GM18907 (cell line): ENCODE measurements at regions not wholly inside any gene's neighbourhood (a gene's known extent, or its start where the extent isn't known, plus 50 kb on each side); places are given as distances from the start of the nearest gene placed in this dataset.

ENCODE experiments used
- ATAC-seq: cut with Tn5 transposase; IDR thresholded peaks from one replicate; pipeline ENCODE4 v1.9.1; 2021; ENCODE audit warnings: mild to moderate bottlenecking, moderate library complexity; ENCODE audit not compliant: unreplicated experiment

- no peak for ATAC-seq
These were observed 126.8 kb upstream of the CPM start for GRCh38 chr12:69059465-69060457.

- ATAC-seq = no peak
These were observed 128.6 kb upstream of the CPM start for GRCh38 chr12:69061574-69061973.

- ATAC-seq = no peak
These were observed 129.8 kb upstream of the CPM start for GRCh38 chr12:69062621-69063237.

- ATAC-seq = no peak
These were observed 131.9 kb upstream of the CPM start for GRCh38 chr12:69064734-69065443.

DNA sequence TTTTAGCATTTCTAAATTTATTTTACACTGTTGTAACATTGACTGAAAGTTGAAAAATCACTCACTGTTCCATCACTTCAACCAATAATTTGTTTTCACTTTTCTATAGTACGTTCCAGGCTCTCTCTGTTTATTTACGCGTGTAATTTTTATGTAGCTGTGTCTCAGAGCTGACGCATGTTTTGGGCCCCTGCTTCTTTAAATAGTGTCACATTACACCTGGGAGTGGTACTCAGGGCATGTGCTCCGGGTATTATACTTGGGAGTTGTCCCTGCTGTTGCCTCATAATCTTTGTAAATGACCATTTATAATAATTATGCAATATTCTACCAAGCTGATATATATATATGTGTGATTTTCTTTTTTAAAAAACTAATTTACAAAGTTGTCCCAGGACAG lies 132.8 kb upstream of the CPM start:
- ATAC-seq = no peak

DNA sequence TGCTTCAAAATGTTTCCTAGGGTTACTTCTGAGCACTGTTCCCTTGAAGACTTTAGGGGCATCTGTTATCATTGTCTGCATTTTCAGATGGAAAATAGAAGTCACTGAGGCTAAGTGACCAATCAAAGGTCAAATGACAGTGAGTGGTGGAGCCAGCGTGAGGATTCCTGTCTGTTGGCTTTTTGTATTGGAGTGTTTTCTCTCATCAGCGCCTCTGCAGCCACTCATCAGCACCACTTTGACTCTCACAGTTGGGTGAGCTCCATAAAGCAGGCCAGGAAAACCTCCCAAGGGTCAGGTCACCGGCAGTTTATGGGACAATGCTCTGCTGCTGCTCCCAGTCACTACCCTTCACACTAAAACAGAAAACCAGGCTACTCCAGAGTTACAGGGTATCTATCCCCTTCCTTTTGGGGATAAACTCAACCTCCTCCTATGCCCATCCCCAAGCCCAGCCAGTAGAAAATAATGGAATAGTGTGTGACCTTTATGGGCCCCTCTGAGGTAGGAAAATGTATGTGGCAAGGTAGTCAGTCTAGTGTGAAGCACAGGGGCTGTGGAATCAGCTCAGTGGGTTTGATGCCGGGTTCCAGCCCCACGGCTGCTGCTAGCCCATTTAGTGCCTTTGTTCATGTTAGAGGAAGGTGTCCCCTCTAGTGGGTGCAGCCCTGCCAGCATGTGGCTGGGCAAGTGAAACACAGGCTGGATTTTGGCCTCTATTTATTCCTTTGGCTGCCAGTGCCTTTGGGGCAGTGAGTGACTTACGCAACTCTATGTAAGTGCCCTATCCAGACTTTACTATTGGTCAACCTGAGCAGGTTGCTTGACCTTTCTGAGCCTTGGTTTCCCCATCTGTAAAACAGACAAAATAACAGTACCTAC lies 133.8 kb upstream of the CPM start:
- ATAC-seq = no peak

- ATAC-seq = no peak
These were observed 134.7 kb upstream of the CPM start for GRCh38 chr12:69067713-69068112.

DNA sequence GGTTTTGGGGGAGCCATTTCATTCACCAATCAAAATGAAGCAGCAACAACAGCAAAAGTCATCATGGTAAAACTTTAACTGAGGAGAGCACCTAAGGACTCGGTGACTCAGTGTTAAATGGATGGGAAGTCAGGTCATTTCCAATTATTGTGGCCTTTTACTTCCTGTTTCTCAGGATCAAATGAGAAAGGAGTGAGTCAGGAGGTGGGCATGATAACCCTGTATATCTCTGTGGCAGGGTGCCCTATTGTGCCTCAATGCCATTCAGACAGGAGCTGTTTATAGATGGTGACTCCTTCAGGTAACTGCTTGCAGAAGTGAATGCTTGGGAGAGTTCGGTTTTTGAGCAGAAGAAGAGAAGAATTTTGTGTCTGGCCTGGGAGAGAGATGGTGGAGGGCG lies 135.5 kb upstream of the CPM start:
- ATAC-seq = no peak

- no peak for ATAC-seq
These were observed 136.5 kb upstream of the CPM start for GRCh38 chr12:69069479-69069878.

DNA sequence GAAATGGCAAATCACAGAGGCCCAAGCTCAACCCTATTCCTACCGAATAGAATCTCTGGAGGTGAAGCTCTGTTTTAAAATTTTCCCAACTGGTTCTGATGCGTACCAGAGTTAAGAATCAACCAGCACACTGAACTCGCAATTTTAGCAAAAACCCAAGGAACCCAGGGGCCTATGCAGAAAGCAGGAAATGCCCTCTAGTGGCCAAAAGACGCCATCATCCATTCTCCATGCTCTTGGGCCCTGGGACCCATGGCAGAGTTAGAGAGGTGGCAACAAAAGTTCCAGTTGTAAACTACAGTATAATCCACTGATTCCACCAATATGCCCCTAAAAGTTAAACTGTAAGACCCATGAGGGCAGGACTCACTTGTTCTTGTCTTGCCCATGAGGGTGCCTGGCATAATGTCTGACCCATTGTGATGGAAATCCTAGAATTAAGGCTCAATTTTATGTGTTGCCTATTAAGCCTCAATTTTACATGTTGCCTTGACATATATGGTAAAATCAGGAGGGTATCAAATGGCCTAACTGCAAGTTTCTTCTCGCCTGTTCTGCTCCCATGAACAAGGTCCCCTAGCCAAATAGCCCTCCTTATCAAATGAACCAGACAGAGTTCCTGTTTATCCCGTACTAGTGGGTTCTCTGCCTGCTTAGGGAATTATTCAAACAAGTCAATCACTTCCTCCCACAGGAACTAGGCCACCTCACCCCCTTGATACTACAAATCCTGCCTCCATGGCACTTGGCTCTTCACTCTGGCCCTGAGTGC lies 137.5 kb upstream of the CPM start:
- peak; percentile 87 for ATAC-seq

DNA sequence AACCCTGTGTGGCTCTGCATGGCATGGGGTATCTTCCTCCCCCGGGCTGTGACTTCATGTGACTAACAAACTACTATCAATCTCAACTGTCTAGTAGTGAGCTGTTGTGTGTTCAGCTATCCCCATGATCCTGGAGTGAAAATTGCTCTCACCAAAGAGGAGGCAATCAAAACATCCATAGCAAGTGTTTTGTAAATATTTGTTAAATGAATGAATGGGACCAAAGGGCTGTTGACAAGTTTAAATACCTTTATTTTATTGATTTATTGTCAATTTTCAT lies 138.1 kb upstream of the CPM start:
- ATAC-seq = no peak

GRCh38 chr12:69073035-69073434 lies 140.1 kb upstream of the CPM start:
- ATAC-seq = no peak

DNA sequence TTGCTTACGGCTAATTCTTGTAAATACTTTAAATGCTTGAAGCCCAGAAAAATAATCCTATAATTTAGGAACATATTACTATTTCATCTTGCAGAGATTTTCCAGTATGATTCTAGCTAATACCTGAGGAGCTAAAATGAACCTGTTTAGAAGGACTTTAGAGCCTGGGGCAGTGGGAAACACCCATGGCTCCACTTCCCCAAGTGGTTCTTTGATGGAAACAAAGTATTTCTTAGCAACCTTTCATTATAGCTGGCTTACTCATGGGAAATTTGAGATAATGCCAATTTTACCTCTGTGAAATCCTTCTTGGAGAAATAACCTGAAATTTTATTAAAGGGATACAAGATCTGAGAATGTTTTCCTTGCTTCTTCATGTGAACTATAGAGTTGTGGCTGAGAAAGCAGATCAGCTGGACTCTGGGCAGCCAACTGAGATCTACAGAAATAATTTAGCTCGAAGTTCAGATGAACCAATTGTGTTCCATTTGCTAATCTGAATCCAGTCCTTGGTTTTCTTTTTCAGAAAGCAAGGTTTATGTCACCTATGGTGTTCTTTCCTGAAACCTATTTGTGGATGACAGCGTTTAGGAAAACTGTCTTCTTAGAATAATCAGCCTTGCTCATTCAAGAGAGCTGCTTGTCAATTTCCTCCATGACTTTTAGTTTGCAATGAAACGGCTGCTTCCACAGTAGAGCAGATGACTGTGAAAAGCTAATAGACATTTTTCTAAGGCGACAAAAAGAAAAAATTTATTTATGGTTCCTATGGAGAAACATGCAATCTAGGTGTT lies 141.8 kb upstream of the CPM start:
- ATAC-seq = no peak

DNA sequence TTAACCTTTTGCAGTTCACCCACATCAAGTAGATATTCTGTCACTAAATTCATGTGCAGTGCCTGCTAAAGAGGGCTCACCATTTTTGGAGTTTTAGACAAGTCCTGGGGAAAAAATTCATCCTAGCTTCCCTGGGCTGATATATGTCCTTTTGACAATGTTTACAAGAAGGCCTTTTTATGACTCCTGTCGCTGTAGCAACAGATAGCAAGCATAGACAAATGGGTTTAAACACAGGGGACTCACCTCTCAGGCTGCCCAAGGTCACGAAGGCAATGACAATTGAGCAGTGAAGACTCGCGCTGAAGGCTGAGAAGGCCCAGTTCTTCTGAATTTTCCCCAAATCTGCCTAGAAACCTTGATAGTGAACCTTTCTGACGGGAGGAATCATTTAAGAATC lies 150.7 kb upstream of the CPM start:
- ATAC-seq = no peak

GRCh38 chr12:69084816-69085378 lies 151.9 kb upstream of the CPM start:
- no peak for ATAC-seq

DNA sequence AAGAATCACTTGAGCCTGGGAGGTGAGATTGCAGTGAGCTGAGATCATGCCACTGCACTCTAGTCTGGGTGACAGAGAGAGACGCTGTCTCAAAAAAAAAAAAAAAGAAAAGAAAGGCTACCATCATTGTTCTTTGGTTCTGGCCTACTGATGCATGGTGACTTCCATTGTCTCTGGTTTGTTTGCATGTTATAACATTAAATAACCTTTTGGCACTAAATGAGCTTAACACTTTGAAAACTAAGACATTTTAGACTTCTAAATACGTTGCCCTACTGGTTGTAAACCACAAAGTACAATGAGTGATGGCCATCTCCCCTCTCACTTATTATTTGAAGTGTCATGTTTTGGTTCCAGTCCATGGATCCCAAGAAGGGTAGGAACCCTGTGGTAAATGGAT lies 152.9 kb upstream of the CPM start:
- ATAC-seq = no peak

- no peak for ATAC-seq
These were observed 151.4 kb upstream of the CPSF6 start for GRCh38 chr12:69087986-69088385.

DNA sequence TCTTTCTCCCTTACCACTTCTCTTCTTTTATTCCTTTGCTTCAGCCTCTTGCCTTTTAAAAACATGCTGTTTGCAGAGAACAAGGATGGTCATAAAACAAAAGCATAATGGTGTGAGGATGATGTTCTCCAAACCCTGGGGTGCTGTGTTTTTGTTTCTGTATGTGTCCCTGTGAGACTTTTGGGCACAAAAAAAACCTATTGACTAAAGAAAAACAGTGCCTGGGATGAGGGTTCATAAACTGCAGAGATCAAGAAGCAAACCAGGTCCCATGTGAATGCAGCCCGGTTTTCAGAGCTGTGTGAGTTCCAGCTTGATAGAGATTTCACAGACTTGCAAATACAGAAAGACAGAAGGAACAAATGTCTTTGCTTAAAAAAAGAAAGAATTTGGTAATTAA lies 148.6 kb upstream of the CPSF6 start:
- no peak for ATAC-seq

DNA sequence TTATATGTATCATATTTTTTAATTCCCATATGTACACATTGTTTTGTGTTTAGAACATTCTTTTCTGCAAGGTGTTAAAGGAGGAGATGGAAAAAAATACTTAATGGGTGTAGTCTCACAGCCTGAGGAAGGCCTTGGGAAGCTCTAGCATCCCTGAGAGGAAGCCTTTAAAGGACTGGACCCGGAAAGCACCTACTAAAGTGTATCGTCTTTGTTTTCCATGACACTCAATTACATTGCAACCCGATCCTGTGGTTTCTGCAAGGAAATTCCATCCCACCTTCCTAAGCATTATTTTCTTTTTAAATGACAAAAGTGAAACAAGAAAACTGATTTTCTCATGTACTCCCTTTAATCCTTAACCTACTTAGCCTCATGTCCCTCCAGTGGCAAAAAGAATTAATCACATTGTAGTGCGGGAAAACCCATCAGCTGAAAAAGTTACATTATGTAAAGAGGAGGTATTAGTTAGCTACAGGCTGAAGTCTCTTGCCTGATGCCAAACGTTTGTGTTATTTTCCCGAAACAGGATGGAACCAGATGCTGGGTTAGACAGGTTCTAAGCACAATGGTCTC lies 147.8 kb upstream of the CPSF6 start:
- no peak for ATAC-seq
